ENCODE measurements at regions not wholly inside any gene's neighbourhood (a gene's known extent, or its start where the extent isn't known, plus 50 kb on each side); places are given as distances from the start of the nearest gene placed in this dataset.
"Not testable (repeated sequence)": the region's sequence is repeated elsewhere in the genome, so short reads cannot be mapped to it uniquely, and the experiment has no call there.

DNA sequence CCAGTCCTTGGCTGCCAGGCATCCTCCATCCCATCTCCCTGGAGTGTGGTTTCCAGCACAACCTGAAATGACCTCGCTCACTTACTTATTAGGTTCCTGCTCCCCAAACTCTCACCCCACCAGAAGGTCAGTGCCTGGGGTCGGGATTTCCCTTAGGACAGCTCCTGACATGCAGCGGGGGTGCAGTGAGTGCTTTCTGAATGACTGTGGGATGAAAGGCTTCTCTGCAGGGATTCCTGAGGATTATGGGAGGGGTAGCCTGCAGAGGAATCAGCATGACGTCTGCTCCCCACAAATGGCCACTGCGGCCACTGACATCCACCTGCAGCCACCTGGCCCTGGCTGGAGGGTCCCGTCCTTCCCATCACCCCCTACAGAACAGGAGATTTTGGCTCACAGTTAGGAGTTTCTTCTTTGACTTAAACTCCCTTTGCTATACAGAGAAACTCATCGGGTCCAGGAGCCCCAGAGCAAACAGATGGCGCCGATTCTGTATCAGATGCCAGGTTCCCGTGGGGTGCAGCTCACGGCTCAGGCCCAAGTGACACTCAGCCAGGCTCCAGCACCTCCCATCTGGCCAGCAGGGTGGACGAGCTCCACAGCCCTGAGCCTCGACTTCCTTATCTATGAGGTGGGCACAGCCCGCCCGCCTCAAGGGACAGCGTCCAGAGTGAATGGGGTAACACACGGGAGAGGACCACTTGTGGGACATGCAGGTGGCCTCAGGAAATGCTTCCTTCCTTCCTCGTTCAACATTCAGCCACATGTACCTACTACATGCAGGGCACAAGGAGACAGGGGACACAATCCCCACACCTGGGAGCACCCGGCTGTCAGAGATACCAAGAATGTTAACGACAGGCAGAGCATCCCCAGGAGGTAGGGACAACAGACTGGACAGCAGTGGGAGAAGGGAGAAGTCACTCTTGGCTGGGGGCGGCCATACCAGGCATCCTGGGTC, 69.8 kb downstream of the RMI2 start:
- DNase-seq (ENCODE audit: low read depth in 2 of 2, low spot score in 1 of 2), result no peak

DNA sequence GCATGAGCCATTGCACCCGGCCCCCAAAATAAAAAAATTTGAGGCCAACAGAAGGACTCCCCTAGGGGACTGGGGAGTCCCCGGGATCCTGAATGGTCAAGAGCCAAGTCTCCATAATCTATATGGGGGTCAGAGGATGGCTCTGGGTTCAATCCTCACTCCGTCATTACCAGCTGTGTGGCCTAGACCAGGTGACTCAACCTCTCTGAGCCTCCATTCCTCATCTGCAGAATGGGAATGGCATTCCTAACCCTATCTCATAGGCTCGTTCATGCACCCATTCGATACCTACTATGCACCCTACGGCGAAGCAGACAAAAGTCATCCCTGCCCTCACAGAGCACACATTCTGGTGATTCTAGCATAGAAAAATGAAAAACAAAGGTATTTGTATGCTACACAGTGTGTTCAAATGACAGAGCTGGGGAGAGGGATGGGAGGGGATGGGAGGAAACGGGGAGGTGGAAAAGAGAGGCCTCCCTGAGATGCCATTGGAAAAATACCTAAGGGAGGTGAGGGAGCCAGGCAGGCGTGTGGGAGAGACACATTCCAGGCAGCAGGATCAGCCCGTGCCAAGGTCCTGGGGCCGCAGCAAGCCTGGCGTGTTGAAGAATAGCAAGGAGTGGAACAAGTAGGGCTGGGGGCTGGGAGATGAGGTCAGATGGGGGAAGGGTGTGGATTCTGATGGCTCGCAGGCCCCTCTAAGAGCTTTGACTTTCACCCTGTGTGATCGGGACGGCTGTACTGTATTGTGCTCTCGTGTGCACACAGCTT, 71.2 kb downstream of the RMI2 start:
- no peak for DNase-seq (ENCODE audit: low read depth in 2 of 2, low spot score in 1 of 2)

DNA sequence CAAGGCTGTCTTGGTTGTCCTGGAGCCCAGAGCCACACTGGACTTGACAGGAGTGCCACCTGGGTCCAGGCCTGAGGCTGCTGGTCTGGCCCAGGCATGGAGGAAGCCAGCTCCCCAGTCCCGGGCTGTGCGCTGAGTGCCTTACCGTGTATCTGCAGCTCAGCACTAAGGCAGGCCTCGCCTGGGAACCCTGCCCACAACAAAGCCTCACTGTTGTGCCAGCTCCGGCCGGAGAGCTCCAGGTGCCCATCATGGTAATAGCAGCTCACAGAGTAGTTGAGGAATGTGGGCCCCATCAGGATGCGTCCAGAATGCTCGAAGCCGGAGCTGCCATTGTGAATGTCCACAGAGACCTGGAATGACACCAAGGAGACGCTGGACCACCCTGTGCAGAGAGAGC, 72.2 kb downstream of the RMI2 start:
- no peak for DNase-seq (ENCODE audit: low read depth in 2 of 2, low spot score in 1 of 2)

DNA sequence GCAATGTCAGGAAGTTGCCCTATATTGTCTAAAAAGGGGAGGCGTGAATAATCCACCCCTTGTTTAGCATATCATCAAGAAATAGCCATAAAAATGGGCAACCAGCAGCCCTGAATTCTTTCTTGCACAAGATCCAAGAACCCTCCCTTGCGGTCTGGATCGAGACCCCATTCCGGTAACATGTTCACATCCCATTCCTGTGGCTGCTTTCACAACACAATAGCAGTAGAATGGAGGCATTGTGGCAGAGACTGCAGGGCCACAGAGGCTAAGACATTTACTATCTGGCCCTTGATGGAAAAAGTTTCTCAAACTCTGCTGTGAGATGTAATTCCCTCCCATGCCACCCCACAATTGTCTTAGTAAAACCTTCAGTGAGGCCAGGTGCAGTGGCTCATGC, 73.2 kb downstream of the RMI2 start:
- no peak for DNase-seq (ENCODE audit: low read depth in 2 of 2, low spot score in 1 of 2)

DNA sequence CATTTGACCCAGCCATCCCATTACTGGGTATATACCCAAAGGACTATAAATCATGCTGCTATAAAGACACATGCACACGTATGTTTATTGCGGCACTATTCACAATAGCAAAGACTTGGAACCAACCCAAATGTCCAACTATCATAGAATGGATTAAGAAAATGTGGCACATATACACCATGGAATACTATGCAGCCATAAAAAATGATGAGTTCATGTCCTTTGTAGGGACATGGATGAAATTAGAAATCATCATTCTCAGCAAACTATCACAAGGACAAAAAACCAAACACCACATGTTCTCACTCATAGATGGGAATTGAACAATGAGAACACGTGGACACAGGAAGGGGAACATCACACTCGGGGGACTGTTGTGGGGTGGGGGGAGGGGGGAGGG, 74.8 kb downstream of the RMI2 start:
- not testable (repeated sequence) for DNase-seq (ENCODE audit: low read depth in 2 of 2, low spot score in 1 of 2)

DNA sequence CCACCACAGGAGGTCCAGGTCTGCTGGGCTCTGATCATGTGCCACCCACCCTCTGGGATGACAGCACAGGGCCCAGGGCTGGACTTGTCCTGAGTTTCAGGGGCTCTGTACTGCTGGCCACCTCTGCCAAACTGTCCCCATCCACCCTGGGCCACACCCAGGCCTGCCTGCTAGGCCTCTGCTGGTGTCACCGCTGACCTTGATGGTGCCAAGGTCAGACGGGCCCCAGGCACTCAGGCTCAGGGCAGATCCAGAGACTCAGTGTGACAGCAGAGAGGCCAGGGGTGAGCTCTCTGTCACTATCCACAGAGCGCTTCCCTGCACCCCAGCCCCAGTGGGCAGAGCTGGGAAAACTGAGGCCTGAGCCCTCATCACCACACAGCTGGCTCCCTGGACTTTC, 75.6 kb downstream of the RMI2 start:
- DNase-seq (ENCODE audit: low read depth in 2 of 2, low spot score in 1 of 2), result no peak

DNA sequence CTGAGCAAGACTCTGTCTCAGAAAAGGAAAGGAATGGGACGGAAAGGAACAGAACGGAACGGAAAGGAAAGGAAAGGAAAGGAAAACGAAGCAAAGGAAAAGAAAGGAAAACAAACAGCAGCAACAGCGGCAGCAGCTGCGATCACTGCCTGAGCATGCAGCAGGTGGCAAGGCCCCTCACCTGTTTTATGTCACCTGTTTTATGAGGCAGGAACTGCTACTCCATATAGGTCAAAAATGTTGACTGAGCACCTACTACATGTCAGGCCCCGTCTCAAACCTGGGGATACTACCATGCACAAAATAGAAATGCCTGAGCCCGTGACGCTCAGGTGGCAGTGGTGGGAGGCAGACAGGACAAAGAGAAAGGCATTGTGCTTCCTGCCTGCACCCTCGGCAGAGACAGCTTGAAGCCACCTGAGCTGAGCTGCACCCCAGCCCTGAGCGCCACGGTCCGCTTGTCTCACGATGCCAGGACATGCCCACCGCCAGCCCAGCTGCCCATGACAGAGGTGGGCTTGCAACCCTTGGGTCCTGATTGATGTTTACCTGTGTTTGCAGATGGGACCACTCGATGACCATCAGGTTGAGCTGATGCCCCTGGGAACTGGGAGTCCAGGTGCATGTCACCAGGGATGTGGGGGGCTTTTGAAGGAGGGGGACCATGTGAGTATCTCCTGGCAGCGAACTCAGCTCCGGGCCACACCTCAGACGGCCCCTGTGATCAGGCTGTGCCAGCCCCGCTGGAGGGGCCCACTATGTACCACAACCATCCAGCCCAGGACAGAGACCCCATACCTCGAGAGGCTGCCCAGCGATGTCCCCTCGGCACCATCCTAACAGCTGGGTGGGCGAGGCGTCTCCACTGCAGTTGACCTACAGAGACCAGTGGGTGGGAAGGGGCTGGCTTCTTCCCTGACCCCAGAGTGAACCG, 77.4 kb downstream of the RMI2 start:
- DNase-seq (ENCODE audit: low read depth in 2 of 2, low spot score in 1 of 2), result no peak

DNA sequence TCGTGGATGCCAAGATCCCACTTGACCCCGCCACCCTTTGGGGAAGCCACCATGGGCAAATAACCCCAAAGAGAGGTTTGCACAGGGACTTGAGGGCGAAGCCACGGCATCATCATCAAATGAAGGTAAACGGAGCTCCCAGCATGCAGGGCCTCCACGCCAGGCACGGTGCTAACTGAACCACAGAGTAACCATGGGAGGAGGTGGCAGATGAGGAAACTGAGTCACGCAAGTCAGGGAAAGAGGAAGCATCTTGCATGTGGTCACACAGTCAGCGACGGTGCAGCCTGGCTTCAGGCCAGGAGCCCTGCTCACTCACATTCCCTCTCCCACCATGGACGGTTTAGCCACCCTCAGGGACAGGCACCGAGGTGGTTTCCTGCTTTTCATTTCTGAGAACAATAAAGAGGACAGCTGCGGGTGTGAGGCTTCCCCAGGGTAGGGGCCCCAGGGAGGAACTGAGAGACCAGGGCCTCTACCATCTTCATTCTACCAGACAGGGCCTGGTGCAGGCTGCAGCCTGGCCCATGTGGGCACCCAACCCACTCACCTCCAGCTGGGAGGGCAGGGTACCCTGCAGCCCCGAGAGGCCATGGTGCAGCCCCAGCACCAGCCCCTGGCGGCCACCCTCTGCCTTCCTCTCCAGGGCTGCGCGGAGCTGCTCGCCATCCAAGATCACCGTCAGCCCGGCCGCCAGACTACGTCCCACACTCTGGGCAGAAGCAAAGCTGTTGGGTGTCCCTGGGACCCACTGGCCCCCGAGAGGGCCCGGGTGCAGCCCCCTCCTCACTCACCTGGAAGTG, 78.3 kb downstream of the RMI2 start:
- no peak for DNase-seq (ENCODE audit: low read depth in 2 of 2, low spot score in 1 of 2)

DNA sequence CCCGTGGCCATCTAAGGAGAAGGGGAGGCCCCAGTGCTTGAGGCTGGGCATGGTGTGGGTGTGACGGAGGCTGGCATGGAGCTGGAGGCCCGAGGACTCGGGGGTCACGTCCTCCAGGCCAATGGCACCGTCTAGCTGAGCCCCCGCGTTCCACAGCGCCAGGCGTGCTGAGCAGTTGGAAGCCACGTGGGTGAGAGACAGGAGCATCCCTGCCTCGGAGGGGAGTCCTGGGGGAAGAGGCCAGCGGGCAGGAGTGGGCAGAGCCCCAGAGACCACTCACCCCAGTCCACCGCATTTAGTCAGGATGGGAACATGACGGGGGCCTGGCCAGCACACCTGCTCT, 78.8 kb downstream of the RMI2 start:
- no peak for DNase-seq (ENCODE audit: low read depth in 2 of 2, low spot score in 1 of 2)

DNA sequence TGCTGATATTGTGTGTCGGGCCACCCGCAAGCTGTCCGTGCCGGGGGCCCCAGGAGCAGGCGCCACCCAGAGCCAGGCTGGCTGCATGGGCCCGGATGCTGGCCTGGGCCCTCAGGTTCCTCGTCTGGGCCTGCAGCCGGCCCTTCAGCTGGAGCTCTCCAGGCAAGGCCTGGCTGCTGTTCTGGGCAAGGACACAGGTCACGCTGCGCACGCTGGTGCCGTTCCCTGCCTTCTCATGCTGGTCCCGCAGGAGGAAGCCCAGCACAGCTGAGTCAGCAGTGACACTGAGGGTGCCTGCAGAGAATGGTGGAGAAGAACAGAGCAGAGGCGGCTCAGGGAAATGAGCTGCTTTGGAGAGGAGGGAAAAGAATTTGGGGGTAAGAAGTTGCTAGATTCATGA, 79.9 kb downstream of the RMI2 start:
- DNase-seq (ENCODE audit: low read depth in 2 of 2, low spot score in 1 of 2), result no peak

DNA sequence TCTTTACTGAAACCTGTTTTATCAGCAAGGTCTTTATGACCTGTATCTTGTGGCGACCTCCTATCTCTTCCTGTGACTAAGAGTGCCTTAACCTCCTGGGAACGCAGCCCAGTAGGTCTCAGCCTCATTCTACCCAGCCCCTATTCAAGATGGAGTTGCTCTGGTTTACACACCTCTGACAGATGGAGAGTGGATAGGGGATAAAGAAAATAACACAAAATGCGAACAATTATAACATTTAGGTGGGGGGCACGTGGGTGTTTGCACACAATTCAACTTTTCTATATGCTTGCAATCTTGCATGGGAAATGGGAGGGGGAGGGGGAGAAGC, 83.3 kb downstream of the RMI2 start:
- no peak for DNase-seq (ENCODE audit: low read depth in 2 of 2, low spot score in 1 of 2)

DNA sequence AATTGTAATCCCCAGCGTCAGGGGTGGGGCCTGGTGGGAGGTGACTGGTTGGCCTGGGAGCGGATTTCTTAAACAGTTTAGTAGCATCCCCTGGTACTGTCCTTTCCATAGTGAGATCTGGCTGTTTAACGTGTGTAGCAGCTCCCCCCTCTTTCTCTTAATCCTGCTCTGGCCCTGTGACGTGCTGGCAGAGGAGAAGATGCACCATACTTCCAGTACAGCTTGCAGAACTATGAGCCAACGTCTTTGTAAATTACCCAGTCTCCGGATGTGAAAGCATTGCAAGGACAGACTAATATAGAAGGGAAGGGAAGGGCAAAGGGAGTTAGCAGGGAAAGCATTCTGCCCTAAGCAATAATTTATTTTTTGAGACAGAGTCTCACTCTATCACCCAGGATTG, 83.9 kb downstream of the RMI2 start:
- no peak for DNase-seq (ENCODE audit: low read depth in 2 of 2, low spot score in 1 of 2)

DNA sequence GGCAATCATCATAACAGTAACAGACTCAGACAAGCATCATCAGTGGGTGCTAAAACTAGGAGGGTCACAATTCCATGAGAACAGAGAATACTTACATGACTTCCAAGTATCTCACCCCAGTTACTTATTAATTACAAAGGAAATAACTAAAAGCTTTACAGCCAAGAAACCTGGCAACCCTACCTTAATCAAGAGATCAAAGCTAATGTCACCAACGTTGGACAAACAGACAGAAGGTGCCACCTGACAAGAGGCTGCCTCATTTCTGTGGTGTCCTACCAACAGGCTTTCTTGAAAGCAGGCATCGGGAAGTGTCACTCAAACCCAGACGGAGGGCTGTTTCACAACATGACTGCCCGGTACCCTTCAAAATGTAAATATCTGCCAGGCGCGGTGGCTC, 84.6 kb downstream of the RMI2 start:
- DNase-seq (ENCODE audit: low read depth in 2 of 2, low spot score in 1 of 2), result no peak

DNA sequence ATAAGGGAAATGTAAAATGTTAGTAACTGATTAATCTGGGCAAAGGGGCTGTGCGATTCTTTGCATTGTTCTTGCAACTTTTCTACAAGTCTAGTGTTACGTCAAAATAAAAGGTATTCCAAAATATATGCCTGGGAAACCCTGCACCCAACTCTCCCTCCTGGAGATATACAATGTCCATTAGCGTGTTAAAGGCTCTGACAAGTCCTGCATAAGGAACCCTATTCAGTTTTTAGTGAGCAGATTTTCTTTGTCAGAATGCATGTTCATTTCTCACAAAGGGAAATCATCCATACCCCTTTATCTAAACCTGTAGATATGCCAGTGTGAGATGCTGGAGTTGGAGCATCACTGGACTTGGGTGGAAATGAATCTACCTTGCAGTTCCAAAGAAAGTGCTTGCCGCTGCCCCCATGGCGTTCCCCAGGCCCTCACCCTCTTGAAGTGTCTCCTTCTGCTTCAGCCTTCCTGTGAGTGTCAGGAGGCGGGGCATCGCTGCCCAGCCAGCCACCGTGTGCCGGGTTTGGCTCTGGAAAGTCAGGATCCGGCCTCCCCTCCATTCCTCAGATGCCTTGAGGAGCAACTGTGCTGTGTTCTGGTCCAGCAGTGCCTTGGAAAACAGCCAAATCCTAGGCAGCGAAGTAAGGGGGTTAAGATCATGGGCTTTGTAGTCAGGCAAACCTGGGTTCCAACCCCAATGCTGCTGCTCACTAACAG, 85.5 kb downstream of the RMI2 start:
- no peak for DNase-seq (ENCODE audit: low read depth in 2 of 2, low spot score in 1 of 2)

DNA sequence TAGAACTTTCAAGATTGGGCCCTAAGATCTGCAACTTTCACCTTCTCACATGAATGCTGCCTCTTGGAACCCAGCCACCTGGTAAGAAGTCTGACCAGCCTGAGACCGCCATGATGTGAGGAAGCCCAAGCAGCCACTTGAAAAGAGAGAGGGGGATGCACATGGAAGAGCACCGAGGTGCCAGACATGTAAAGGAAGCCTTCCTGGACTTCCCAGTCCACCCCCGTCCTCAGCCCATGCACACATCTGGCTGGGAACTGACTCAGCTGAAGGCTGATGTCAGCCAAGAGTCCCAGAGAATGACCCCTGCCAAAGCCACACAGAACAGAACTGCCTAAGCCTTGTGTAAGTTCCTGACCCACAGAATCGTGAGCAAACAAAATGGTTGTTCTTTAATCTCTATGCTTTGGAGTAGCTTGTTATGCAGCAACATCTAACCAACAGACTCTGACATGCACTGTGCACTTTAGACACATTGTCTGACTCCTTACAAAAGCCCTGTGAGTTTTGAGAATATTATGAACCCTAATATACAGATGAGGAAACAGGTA, 86.7 kb downstream of the RMI2 start:
- no peak for DNase-seq (ENCODE audit: low read depth in 2 of 2, low spot score in 1 of 2)

DNA sequence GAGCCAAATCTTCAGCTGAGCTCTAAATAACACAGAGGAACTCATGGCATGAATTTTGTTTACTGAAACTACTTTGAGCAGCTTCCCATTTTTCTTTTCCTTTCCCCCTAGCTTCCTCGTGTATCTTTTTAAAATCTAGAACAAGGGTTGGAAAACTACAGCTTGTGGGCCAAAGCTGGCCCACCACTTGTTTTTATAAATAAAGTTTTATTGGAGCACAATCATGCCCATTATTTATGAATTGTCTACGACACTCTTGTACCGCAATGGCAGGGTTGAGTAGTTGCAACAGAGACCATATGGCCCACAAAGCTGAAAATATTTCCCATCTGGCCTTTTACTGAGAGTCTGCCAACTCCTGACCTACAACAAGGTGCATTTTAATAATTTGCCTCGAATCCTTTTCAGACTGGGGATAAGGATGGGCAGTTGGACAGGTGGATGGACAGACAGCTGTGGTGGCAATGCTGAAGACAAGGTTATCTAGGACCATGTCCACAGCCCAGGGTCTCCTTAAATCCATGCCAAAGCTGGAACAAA, 87.7 kb downstream of the RMI2 start:
- DNase-seq (ENCODE audit: low read depth in 2 of 2, low spot score in 1 of 2), result no peak

DNA sequence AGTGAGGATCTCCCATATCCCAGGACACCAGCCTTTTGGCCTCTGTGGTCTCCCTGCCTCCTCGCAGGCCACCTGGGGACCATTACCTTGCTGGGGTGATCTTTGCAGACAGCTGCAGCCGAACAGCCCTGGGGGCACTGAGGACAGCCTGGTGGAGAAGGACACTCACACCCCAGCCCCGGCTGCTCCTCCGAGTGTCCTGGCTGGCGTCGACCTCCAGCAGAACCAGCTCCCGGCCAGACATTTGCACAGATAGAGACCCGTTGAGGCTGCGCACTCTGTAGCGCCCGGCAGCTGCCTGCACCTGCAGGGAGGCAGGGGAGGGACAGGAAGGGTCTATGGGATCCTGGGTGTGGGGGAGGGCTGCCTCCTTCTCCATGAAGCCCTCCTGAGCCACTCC, 90.3 kb downstream of the RMI2 start:
- DNase-seq (ENCODE audit: low read depth in 2 of 2, low spot score in 1 of 2), result no peak

DNA sequence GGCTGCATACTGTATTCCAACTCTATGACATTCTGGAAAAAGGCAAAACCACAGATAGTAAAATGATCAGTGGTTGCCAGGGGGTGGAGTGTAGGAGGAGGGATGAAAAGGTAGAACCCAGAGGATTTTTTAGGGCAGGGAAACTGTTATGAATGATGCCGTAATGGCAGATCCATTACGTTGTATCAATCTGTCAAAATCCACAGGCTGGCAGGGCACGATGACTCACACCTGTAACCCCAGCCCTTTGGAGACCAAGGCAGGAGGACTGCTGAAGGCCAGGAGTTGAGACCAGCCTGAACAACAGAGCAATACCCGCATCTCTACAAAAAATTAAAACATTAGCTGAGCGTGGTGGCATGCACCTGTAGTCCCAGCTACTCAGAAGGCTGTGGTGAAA, 91.8 kb downstream of the RMI2 start:
- DNase-seq (ENCODE audit: low read depth in 2 of 2, low spot score in 1 of 2), result no peak

DNA sequence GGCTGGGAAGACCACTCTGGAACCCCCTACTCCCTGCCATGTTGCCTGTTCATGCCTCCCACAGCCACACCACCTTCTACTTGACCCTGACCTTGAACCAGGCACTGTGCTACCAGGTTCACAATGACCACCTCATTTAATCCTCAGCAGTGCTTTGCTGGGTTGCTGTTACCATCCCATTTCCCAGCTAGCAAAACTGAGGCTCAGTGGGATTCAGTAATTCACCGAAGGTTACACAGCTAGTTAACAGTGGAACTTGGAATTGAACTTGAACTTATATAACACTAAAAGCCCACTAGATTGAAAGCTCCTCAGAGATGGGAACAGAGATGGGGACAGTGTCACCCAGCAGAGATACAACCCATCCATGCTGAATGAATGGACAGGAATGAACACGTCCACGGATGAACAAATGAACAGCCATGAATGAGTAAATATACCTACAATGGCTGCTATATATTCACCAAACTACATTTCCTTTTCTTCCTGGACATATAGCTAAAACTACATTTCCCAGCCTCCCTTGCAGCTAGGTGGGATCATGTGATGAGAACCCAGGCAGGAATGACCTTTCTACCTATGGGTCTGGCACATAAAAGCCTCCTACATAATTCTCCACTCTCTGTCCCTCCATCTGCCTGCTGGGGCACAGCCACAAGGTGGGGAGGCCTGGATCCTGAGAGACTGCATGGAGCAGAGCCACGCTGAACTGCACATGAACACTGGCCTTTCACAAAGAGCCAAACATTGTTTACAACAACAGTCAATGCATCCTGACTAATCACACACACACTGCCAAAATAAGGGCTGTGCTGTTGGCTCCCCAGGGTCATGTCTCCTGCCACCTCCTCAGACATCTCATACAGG, 94.8 kb downstream of the RMI2 start:
- DNase-seq (ENCODE audit: low read depth in 2 of 2, low spot score in 1 of 2), result no peak
